ENCODE measurements at regions not wholly inside any gene's neighbourhood (a gene's known extent, or its start where the extent isn't known, plus 50 kb on each side); places are given as distances from the start of the nearest gene placed in this dataset.
"Not testable (repeated sequence)": the region's sequence is repeated elsewhere in the genome, so short reads cannot be mapped to it uniquely, and the experiment has no call there.

DNA sequence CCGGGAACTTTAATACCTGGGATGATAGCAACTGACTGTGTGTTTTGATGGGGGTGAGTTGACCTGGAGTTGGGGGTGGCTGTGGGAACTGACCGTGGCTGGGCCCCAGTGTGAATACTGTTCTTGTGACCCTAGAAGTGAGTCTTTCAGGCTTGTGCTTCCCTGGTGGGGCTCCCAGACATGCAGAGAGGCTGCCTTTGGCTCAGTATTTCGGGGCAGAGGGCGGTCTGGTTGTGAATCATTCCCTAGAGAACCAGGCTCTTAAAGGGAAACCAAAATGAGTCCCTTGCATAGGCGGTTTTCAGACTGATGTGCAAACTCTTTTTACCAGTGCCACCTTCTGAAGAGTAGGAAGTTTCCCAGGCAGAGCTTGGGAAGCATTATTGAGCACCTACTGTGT is 132.1 kb downstream of the MACROH2A1 start:
- DNase-seq (ENCODE audit: low spot score): no peak
- TF ChIP-seq, protein P1, sequence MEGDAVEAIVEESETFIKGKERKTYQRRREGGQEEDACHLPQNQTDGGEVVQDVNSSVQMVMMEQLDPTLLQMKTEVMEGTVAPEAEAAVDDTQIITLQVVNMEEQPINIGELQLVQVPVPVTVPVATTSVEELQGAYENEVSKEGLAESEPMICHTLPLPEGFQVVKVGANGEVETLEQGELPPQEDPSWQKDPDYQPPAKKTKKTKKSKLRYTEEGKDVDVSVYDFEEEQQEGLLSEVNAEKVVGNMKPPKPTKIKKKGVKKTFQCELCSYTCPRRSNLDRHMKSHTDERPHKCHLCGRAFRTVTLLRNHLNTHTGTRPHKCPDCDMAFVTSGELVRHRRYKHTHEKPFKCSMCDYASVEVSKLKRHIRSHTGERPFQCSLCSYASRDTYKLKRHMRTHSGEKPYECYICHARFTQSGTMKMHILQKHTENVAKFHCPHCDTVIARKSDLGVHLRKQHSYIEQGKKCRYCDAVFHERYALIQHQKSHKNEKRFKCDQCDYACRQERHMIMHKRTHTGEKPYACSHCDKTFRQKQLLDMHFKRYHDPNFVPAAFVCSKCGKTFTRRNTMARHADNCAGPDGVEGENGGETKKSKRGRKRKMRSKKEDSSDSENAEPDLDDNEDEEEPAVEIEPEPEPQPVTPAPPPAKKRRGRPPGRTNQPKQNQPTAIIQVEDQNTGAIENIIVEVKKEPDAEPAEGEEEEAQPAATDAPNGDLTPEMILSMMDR (IDR thresholded peaks at IDR 0.05): no peak
- no peak for ATAC-seq (ENCODE audit: low FRiP score)

DNA sequence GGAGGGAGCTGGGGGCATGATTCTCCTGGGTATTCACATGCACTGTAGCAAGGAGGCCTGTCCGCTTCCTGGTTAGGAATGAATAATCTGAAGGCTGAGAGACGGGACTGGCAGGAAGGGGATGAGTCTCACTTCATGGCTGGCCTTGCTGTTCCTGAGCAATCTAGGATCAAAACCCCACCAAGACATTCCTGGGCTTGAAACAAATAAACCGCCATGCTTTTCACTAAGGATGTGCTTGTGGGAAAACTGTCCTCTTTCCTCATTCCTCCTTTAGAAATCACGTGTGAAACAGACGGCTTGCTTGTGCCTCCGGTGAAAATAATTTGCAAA is 132.8 kb downstream of the MACROH2A1 start:
- TF ChIP-seq, protein P1 (IDR thresholded peaks at IDR 0.05): no peak
- ATAC-seq (ENCODE audit: low FRiP score) (no peak), DNase-seq (ENCODE audit: low spot score) (no peak)

DNA sequence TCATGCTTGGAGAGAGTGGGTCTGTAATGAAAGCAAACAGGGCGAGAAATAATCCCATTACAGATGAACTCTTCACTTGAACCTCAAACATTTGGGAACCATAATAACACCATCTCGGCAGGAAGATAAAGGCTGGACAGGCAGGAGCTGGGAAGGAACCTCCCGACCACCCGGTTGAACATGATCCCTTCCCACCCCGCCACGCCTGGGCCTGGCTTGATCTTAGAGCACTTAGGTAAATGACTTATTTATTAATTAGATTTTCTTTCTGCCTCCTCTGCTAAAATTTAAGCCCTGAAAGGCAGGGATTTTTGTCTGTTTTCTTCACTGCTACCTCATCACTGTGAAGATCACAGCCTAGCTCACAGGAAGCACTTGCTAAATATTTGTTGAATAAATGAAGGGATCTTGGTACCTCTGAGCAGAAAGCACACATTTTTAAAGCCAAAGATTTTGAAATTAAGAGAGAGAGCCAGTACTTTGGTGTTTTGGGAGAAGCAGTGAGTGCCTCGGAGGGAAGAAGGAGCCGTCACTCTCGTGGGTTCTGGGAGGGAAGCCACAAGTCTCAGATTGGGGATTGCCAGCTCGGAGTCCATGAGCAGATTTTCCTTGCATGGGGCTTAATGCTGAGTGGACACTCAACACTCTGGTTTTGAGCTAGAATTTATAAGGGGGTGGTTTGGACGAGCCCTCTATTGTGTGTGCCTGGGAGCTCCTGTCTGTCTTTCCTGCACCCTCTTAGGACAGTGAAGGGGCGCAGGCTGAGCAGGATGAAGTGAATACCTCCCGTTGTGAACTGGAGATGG is 133.3 kb downstream of the MACROH2A1 start:
- DNase-seq (ENCODE audit: low spot score) (no peak), ATAC-seq (ENCODE audit: low FRiP score) (no peak)
- TF ChIP-seq, protein P1 (IDR thresholded peaks at IDR 0.05): no peak

DNA sequence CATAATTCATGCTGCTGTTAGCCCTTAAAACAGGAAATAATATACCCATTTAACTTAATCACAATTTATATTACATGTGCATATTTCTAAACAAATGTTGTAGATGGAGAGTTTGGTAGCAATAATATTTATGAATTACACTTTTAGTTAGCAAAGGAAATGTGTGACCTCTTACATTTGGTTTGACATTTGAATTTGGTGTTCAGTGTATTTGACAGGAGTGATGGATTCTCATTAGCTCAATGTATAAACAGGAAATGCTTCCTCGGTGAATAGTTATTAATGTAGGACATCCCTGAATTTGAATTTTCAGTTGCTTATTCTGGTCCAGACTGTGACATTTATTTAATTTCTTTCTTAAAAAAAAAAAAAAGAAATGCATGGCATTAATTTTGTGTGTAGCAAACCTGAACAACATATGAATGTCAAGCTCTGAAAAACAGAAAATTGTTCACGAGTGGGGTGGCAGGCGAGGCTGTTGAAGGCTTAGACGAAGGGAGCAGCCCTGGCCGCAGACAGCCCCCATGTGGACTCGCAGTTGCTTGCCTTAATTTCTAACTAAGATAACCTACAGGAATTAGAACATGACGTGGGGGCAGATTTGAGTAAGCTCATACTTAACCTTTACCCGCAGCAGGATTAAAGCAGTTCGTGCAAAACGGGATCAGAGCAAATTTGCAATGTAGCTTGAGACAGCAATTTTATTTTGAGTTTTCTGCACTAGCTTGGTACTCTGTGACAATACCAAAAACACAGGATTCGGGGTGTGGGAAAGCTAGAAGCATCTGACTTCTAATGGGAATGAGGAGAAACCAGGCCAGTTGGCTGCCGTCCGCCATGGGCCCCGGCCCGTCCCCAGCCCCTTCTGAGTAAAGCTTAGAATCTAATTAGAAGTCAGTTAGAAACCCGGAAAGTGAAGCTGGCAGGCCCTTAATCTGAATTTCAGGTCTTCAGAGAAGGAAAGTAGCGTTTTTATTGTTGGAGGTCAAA is 134.3 kb downstream of the MACROH2A1 start:
- TF ChIP-seq, protein P1 (IDR thresholded peaks at IDR 0.05): no peak
- ATAC-seq (ENCODE audit: low FRiP score) (no peak), DNase-seq (ENCODE audit: low spot score) (no peak)

- DNase-seq (ENCODE audit: low spot score): no peak
- peak; percentile 96 for ATAC-seq (ENCODE audit: low FRiP score)
- TF ChIP-seq, protein P1 (IDR thresholded peaks at IDR 0.05): no peak
These were observed 135.9 kb downstream of the MACROH2A1 start for GRCh38 chr5:135263022-135263668.

DNA sequence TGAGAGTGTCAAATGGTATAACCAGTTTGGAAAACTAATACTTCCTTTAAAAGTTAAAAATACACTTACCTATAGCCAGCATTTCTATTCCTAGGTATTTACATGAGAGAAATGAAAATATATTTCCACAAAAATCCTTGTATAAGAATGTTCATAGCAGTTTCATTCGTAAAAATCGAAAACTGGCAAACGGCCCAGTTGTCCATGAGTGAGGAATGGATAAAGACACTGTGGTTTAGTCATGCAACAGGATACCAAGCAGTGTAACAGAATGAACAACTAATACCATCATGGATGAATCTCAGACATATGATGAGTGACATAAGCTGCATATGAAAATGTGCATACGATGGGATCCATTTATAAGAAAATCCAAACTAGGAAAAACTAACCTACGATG is 136.7 kb downstream of the MACROH2A1 start:
- no peak for ATAC-seq (ENCODE audit: low FRiP score)
- no peak for DNase-seq (ENCODE audit: low spot score)
- TF ChIP-seq, protein P1 (IDR thresholded peaks at IDR 0.05): no peak

DNA sequence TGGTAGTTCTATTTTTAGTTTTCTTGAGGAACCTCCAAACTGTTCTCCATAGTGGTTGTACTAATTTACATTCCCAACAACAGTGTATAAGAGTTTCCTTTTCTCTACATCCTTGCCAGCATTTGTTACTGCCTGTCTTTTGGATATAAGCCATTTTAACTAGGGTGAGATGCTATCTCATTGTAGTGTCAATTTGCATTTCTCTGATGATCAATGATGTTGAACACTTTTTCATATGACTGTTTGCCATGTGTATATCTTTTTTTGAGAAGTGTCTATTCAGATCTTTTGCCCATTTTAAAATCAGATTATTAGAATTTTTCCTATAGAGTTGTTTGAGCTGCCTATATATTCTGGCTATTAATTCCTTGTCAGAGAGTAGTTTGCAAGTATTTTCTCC is 138.9 kb downstream of the MACROH2A1 start:
- ATAC-seq (ENCODE audit: low FRiP score); DNase-seq (ENCODE audit: low spot score): not testable (repeated sequence)

All from omental fat pad (tissue), 3 donors.